GM18505 (cell line): ENCODE measurements at regions not wholly inside any gene's neighbourhood (a gene's known extent, or its start where the extent isn't known, plus 50 kb on each side); places are given as distances from the start of the nearest gene placed in this dataset.

ENCODE experiments used
- ATAC-seq: cut with Tn5 transposase; IDR thresholded peaks from one replicate; pipeline ENCODE4 v1.9.1; 2021; ENCODE audit not compliant: unreplicated experiment
- POLR2A ChIP-seq: IDR thresholded peaks from 4 replicates; pipeline ENCODE4 v1.6.1; 2011; ENCODE audit warnings: borderline replicate concordance; ENCODE audit not compliant: insufficient read depth, insufficient read length; ENCODE audit errors: extremely low read depth

DNA sequence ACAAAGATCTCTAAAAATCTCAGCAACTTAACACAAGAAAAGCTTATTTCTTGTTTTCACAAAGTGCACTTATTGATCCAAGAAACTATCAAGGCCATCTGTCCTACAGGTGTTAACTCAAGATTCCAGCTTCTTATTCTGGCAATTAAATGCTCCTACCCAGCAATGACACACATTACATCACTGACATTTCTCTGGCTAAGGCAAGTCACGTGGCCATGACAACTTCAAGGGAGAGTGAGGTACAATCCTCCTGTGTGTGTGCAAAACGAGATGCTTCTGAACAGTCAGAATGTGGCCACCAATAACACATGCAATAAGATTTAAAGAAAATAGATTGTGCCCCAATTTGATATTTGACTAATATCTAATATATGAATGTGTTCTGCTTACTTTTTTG is 169.3 kb upstream of the BTBD3 start:
- no peak for ATAC-seq
- no peak for TF ChIP-seq POLR2A

DNA sequence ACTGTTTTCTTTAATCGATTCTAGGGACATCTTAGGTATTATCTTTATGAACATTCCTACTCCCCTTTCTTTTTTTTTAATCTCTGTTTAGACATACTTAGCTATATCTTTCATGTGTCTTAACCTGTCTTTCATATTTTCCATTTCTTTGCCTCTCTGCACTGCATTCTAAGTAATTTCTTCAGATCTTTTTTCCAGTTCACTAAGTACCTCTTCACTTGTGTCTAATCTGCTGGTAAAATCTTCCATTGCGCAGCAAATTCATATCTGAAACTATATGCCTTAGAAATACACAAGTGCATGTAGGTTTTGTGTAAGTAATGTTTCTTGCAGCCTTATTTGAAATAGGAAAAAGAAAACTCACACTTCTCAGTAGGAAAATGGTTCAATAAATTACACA is 165.4 kb upstream of the BTBD3 start:
- no peak for TF ChIP-seq POLR2A
- no peak for ATAC-seq

DNA sequence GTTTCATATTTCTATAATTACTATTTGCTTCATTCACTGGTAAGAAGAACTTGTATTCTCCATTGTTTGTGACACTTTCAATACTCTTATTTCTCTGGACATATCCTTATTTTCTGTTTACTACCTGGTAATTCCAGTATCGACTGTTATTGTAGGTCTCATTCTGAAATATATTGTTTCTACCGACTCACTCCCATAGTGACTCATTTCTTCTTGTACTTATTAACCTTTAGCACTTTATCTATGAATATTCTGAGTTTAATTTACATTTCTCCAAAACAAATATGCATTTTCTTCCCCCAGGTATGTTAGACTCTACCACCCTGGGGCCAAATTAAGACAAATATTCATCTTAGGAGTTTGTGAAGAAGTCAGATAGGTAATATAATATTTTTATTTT is 164.5 kb upstream of the BTBD3 start:
- ATAC-seq: no peak
- no peak for TF ChIP-seq POLR2A

DNA sequence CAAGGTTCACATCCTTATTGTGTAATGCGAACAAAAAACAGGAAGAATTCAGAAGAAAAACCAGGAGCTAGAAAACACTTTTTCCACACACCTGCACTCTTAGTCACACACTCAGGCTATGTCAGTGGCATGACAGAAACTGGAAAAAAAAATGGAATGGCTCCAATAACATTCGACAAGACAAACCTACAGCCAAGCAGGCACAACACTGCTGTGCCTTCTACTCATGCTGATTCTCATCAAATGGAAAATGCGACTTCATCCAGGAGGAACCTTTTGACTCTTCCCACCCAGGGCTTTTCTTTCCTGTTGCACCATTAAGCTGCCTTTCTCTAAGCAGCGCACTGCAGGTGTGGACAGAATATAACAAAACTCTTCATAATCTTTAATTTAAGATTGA is 163.2 kb upstream of the BTBD3 start:
- no peak for ATAC-seq
- no peak for TF ChIP-seq POLR2A

DNA sequence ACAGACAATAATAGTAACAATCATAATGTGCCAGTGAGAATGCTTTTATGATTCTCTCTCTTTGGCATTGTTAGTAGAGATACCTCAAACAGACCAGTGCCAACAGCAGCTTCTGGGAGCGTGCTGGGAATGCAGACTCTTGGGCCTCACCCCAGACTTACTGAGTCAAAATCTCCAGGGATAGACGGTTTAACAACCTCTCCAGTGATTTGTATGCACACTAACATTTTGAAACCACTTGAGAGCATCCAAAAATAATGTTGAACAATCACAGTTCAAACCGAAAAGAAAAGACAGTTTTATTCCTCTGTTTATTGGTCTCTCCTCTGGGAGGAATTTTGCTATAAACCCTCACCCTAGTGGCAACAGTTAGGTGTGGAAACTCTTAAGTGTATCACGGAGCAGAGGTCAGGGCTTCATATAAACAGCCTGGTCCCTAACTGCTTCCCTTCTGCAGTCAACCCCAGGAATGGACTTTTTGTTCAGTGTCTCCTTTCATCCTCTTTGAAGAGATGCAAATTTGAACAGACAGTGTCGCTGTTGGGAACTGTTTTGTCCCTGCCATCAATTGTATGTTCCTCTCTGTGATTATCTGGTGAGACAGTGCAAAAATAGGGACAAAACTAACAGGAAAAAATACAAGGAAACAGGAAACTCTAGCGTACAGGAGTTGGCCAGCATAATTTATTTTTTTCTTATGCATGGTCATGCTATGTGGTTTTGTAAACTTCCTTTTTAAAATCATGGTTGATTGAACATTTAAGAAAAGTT is 162.4 kb upstream of the BTBD3 start:
- no peak for TF ChIP-seq POLR2A
- ATAC-seq: no peak

DNA sequence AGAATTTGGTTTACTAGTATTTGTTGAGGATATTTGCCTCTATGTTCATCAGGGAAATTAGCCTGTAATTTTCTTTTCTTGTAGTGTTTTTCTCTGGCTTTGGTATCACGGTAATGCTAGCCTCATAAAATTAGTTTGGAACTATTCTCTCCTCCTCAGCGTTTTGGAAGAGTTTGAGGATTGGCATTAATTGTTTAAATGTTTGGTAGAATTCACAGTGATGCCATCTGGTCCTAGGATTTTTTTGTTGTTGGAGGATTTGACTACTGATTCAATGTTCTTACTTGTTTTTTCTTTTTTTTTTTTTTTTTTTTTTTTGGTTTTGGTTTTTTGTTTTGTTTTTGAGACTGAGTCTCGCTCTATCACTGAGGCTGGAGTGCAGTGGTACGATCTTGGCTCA is 156.2 kb upstream of the BTBD3 start:
- no peak for ATAC-seq
- TF ChIP-seq POLR2A: no peak

DNA sequence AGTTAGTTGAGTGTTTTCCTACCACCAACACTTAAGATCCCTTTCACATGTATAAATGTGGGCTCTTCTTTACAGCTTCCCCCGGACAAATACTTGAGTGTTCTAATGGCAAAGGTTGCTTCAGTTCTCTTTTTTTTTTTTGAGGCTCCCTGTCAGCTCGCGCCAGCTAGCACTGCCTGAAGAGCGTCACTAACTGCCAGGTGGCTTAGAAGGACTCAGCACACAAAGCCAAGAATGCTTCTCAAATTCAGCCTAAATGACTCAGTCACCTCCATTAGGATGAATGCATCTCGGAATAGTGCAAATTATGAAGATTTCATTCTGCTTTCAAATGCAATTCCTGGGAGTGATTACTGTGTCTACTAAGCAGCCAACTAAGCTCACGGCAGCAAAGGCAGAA is 150.7 kb upstream of the BTBD3 start:
- no peak for ATAC-seq
- no peak for TF ChIP-seq POLR2A

DNA sequence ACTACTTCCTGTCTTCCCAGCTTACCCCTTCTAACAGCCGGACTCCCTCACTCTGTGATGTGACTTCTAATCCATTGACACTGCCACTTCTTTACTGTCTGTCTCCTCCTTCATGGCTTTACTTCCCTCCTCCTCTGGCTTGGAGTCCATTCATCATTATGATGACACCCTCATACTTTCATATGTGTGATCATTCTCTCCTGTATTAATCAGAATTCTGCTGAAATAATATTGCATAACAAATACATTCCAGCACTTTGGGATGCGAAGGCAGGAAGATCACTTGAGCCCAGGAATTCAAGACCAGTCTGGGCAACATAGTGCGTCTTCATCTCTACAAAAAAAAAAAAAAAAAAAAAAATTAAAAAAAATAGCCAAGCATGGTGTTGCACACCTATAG is 147.9 kb upstream of the BTBD3 start:
- no peak for ATAC-seq
- no peak for TF ChIP-seq POLR2A

DNA sequence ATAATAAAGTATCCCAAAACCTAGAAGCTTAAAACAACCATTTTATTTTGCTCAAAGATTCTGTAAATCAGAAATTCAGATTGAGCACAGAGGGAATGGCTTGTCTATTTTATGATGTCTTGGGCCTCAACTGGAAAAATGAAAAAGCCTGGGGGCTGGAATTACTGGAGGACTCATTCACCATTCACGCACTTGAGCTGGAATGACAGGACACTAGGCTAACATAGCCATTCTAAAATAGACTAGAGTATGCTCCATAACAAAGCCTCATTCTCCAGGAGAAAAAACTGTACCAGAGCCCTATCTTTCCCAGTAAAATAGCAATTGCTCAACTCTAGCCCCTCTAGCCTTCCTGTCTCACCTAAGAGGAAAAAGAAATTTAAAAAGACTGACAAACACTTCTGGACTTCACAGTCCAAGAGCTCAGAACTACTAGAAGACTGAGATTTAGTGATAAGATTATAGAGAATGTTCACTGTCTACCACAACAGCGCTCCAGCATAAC is 145.4 kb upstream of the BTBD3 start:
- no peak for TF ChIP-seq POLR2A

DNA sequence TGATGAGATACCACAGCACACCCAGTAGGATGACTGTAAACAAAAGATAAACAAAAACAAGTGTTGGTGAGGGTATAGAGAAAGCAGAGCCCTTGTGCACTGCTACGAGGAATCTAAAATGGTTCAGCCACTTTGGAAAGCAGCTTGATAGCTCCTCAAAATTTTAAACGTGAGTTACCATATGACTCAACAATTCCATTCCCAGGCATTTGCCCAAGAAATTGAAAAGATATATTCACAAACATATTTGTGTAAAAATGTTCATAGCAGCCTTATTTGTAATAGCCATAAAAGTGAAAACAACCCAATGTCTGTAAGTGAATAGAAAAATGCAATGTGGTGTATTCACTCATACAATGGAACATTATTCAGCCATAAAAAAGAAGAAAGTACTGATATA is 141.0 kb upstream of the BTBD3 start:
- TF ChIP-seq POLR2A: no peak
- ATAC-seq: no peak

More for the DNA sequence above, 145.4 kb upstream of the BTBD3 start:
- ATAC-seq: no peak

DNA sequence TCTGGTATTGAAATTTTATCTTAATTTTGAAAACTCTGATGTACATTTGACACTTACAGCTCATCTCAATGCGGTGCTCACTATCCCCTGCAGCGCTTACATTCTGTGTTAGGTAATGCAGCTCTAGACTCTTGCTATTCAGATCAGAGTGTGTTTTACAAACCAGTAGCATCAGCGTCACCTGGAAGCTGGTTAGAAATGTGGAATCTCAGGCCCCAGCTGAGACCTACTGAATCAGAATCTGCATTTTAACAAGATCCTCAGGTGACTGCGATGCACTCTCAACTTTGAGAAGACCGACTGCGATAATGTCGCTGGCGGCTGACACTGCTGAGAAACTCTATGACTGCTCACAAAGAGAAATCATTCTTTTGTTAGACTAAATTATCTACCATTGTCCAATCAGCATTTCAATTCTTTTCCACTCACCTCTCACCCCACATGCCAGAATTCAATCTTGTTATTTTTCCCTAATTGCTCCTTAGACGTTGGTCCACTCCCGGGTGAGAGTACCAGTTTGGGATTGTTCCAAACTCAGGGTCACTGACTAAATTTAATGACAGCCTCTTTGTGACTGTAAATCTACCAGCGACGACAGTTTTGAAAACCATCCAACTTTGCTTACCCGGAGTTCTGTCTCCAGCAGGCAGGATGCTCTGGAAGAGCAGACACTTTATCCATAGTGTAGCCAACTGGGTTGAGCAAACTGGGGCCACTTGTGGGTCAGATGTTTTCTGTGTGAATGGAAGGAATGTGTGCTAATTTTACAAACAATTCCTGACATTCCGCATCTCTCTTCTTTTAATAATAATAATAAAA is 140.1 kb upstream of the BTBD3 start:
- ATAC-seq: no peak
- no peak for TF ChIP-seq POLR2A

DNA sequence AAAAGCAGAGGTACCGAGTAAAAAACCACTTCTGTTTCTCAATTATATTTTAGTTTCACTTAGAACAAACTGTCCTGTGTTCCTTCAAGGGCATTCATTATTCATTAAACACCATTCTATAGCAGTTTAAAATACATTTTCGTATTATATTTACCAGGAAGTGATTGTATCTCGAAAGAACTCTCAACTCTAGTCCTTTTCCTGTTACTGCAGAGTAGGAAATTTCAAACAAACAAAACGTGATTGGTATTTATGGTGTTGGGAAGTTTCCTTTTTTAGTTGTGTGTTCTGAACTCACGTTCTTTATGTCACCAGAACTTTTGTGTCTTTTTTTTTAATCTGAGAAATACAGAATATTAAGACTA is 139.5 kb upstream of the BTBD3 start:
- no peak for ATAC-seq
- TF ChIP-seq POLR2A: no peak

DNA sequence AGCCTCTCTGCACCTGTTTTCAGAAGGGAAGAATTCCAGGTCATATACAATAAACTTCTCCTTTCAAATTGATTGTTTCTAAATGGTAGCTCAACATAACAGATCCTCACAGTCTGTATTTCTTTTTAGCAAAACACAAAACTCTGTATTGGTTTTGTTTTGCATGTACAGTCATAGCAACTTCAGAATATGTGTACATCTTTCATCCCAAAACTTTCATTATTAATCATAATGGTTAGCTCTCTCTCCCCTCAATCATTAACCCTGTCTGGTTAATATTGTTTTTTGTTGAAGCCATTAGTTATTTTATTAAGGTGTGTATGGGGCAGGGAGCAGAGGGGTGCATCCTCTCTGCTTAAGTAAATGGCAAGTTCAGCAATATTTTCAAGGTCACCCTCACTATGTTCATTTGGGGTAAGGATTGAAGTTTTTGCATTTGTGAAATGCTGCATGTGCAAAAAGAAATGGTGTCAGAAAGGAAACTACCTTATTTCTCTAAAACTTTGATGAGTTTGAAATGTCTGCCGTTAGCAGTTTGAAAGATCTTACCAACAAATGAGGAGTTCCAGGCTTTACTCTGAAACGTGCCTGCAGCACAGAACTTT is 136.8 kb upstream of the BTBD3 start:
- peak; percentile 65 for ATAC-seq

DNA sequence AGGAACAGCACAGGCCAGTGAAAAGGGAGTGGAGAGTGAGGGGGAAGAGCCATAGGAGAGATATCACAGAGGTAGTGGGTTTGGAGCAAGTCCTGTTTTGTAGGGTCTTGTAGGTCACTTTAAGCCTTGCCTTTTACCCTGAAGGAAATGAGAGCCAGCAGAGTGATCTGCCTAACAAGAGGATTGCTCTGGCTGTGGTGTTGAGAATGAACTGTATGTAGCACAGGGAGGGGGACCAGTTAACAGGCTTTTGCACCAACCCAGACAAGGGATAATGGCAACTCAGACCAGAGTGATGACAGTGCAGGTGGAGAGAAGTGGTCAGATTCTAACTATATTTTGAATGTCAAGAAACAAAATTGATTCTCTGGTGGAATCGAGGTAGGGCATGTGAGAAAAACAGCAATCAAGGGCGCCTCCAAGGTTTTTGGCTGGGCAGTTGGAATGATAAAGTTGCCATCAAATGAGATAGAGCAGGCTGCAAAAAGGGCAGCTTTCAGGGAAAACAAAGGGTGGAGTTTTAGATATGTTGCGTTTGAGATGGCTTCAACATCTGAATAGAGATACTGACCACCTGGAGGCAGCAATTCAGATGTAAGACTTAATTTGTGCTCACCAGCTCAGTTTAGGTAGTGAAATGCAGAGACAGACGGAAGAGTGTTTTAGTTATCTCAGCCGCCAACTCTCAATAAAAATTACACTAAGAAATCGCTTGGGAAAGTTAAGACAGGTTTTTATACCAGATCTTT is 134.4 kb upstream of the BTBD3 start:
- no peak for TF ChIP-seq POLR2A
- ATAC-seq: no peak

More for the DNA sequence above, 136.8 kb upstream of the BTBD3 start:
- TF ChIP-seq POLR2A: no peak
